CD4-positive, alpha-beta memory T cell (primary cell): ENCODE measurements at regions not wholly inside any gene's neighbourhood (a gene's known extent, or its start where the extent isn't known, plus 50 kb on each side); places are given as distances from the start of the nearest gene placed in this dataset.

Source experiments
- CTCF ChIA-PET: fragments of 350-600 bp; sonication (Branson Sonifier 250); formaldehyde crosslinking; loops from one replicate; lab custom pipeline; 2021; ENCODE audit warnings: inconsistent platforms; ENCODE audit not compliant: partially characterized antibody; lab: Charles Lee
- POLR2A ChIA-PET: fragments of 350-600 bp; sonication (Branson Sonifier 250); formaldehyde crosslinking; loops from one replicate; lab custom pipeline; 2021; ENCODE audit not compliant: partially characterized antibody; lab: Charles Lee
- DNase-seq, 5 donors: peaks; one replicate each; pipeline versions ENCODE4 v3.0.0 to v3.0.0-alpha.2; 2020 to 2022; ENCODE audit warnings: mixed read lengths in 1 of 5
- H3K27ac ChIP-seq: one replicate; pipeline ENCODE4 v1.7.0; 2013; ENCODE audit warnings: low read depth, low read length
- H3K27me3 ChIP-seq: 2 replicates; pipeline ENCODE4 v1.7.0; 2013; ENCODE audit warnings: mild to moderate bottlenecking, low read length, moderate library complexity; ENCODE audit not compliant: insufficient read depth
- H3K36me3 ChIP-seq: 2 replicates; pipeline ENCODE4 v1.7.0; 2013; ENCODE audit warnings: mild to moderate bottlenecking, low read length, moderate library complexity; ENCODE audit not compliant: insufficient read depth
- H3K4me1 ChIP-seq: 2 replicates; pipeline ENCODE4 v1.7.0; 2013; ENCODE audit warnings: mild to moderate bottlenecking, low read length, moderate library complexity; ENCODE audit not compliant: insufficient read depth
- H3K4me3 ChIP-seq, 2 donors: one replicate each; pipeline ENCODE4 v1.7.0; 2013; ENCODE audit warnings: low read length in 2 of 2, mild to moderate bottlenecking in 1 of 2
- H3K9me3 ChIP-seq, 2 donors: one replicate each; pipeline ENCODE4 v1.7.0; 2013; ENCODE audit warnings: low read length in 2 of 2, control low read depth in 1 of 2; ENCODE audit not compliant: control insufficient read depth in 1 of 2
- H3K27ac Mint-ChIP-seq, 7 donors: one replicate each; pipeline ENCODE4 v1.8.0; 2020 to 2021; ENCODE audit warnings: mixed read lengths in 7 of 7, mild to moderate bottlenecking in 6 of 7, inconsistent platforms in 3 of 7, moderate library complexity in 3 of 7
- H3K27me3 Mint-ChIP-seq, 2 donors: one replicate each; pipeline ENCODE4 v1.8.0; 2020 to 2021; ENCODE audit warnings: mixed read lengths in 2 of 2
- H3K36me3 Mint-ChIP-seq, 2 donors: one replicate each; pipeline ENCODE4 v1.8.0; 2020 to 2021; ENCODE audit warnings: mixed read lengths in 2 of 2, inconsistent platforms in 1 of 2, mild to moderate bottlenecking in 1 of 2
- H3K4me1 Mint-ChIP-seq, 4 donors: one replicate each; pipeline ENCODE4 v1.8.0; 2020 to 2021; ENCODE audit warnings: mixed read lengths in 4 of 4, mild to moderate bottlenecking in 1 of 4
- H3K4me3 Mint-ChIP-seq, 8 donors: one replicate each; pipeline ENCODE4 v1.8.0; 2020 to 2021; ENCODE audit warnings: mixed read lengths in 8 of 8, mild to moderate bottlenecking in 7 of 8, moderate library complexity in 6 of 8, inconsistent platforms in 3 of 8
- H3K9me3 Mint-ChIP-seq, 8 donors: one replicate each; pipeline ENCODE4 v1.8.0; 2020 to 2021; ENCODE audit warnings: mixed read lengths in 8 of 8, mild to moderate bottlenecking in 5 of 8, inconsistent platforms in 3 of 8, moderate library complexity in 1 of 8
- intact Hi-C: fragments of 100-400 bp; cut with micrococcal nuclease; formaldehyde crosslinking; loops from one replicate; pipeline ENCODE4 v1.15.1; 2023

- Histone ChIP-seq H3K4me1 (no peaks in the 10 kb centered on the region), H3K27me3 (no peaks in the 10 kb centered on the region), H3K4me3 (no peak overlapping the region), H3K9me3 (no peaks in the 10 kb centered on the region), H3K27ac (no peak overlapping the region), H3K36me3 (no peaks in the 10 kb centered on the region)
- Mint-ChIP-seq H3K4me3 (no peak overlapping the region), H3K27ac (no peak overlapping the region), H3K36me3 (no peaks in the 10 kb centered on the region), H3K9me3 (no peaks in the 10 kb centered on the region), H3K4me1 (no peaks in the 10 kb centered on the region), H3K27me3 (peaks cover 3% of the 10 kb centered on the region in 2 donors)
- CTCF ChIA-PET, result no interaction called here
- intact Hi-C loops, result no loop called here
- POLR2A ChIA-PET, result no interaction called here
- DNase-seq, result no peak
Measured at GRCh38 chr7:138282997-138283396, 177.1 kb upstream of the TRIM24 start.

DNA sequence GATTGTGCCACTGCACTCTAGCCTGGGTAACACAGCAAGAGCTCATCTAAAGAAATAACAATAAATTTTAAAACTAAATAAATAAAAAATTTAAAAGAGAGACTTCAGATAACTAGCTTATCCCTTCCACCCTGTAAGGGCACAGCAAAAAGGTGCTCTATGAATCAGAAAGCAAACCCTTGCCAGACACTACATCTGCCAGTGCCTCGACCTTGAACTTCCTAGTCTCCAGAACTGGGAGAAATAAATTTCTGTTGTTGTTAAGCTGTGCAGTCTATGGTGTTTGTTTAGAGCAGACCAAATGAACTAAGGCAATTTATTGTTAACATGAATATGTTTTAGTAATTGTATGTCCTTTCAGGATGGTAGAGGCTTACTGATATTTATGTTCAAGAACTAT, 174.9 kb upstream of the TRIM24 start:
- no peak overlapping the region for H3K4me3 Mint-ChIP-seq
- H3K9me3 Mint-ChIP-seq, result peaks cover 0 to 8% (median 6%) of the 10 kb centered on the region in 8 donors
- intact Hi-C loops, result no loop called here
- Histone ChIP-seq H3K9me3 (no peaks in the 10 kb centered on the region), H3K4me1 (no peaks in the 10 kb centered on the region), H3K27ac (no peak overlapping the region), H3K36me3 (no peaks in the 10 kb centered on the region), H3K27me3 (no peaks in the 10 kb centered on the region), H3K4me3 (no peak overlapping the region)
- H3K27me3 Mint-ChIP-seq, result peaks cover 2 to 3% of the 10 kb centered on the region in 2 donors
- H3K27ac Mint-ChIP-seq, result no peak overlapping the region
- H3K4me1 Mint-ChIP-seq, result no peaks in the 10 kb centered on the region
- CTCF ChIA-PET, result no interaction called here
- POLR2A ChIA-PET, result no interaction called here
- DNase-seq, result no peak
- H3K36me3 Mint-ChIP-seq, result no peaks in the 10 kb centered on the region

- ChIA-PET POLR2A (no interaction called here), CTCF (no interaction called here)
Measured at GRCh38 chr7:138286846-138287245, 173.2 kb upstream of the TRIM24 start.

DNA sequence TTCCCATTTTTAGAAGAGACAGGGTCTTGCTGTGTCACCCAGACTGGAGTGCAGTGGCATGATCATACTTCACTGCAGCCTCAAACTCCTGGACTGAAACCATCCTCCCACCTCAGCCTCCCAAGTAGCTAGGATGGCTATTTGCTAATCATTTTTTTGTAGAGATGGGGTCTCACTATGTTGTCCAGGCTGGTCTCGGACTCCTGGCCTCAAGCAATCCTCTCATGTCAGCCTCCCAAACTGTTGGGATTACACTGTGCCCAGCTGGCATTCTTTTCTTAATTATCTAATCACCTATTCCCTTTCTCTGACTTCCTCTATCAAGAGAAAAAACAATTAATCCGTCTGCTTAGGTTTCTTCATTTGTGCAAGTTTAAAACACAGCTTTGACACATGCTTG, 172.5 kb upstream of the TRIM24 start:
- intact Hi-C loops, result no loop called here
- no peaks in the 10 kb centered on the region for H3K4me1 Mint-ChIP-seq
- ChIA-PET POLR2A (no interaction called here), CTCF (interaction anchor here (1.0 kb wide), 1 partner anchor 12 kb away, joined by 3 read pairs; no protein-coding TSS in a partner anchor)
- H3K27ac Mint-ChIP-seq, result no peak overlapping the region
- H3K36me3 ChIP-seq, result no peaks in the 10 kb centered on the region
- H3K27me3 Mint-ChIP-seq, result peaks cover 0 to 2% of the 10 kb centered on the region in 2 donors
- no peaks in the 10 kb centered on the region for H3K4me1 ChIP-seq
- no peaks in the 10 kb centered on the region for H3K27me3 ChIP-seq
- no peak overlapping the region for H3K4me3 ChIP-seq
- peaks cover 0 to 1% of the 10 kb centered on the region in 2 donors for H3K36me3 Mint-ChIP-seq
- DNase-seq, result no peak
- H3K9me3 ChIP-seq, result no peaks in the 10 kb centered on the region
- H3K4me3 Mint-ChIP-seq, result no peak overlapping the region
- H3K9me3 Mint-ChIP-seq, result peaks cover 0 to 19% (median 6%) of the 10 kb centered on the region in 8 donors
- H3K27ac ChIP-seq, result no peak overlapping the region

More at GRCh38 chr7:138286846-138287245, 173.2 kb upstream of the TRIM24 start:
- H3K36me3 Mint-ChIP-seq, result peaks cover 0 to 1% of the 10 kb centered on the region in 2 donors
- Histone ChIP-seq H3K4me1 (no peaks in the 10 kb centered on the region), H3K27me3 (no peaks in the 10 kb centered on the region), H3K4me3 (no peak overlapping the region), H3K36me3 (no peaks in the 10 kb centered on the region), H3K27ac (no peak overlapping the region), H3K9me3 (no peaks in the 10 kb centered on the region)
- H3K4me1 Mint-ChIP-seq, result no peaks in the 10 kb centered on the region
- peaks cover 2 to 3% of the 10 kb centered on the region in 2 donors for H3K27me3 Mint-ChIP-seq
- H3K27ac Mint-ChIP-seq, result no peak overlapping the region
- H3K9me3 Mint-ChIP-seq, result peaks cover 0 to 19% (median 6%) of the 10 kb centered on the region in 8 donors
- DNase-seq, result no peak
- no peak overlapping the region for H3K4me3 Mint-ChIP-seq
- intact Hi-C loops, result no loop called here

DNA sequence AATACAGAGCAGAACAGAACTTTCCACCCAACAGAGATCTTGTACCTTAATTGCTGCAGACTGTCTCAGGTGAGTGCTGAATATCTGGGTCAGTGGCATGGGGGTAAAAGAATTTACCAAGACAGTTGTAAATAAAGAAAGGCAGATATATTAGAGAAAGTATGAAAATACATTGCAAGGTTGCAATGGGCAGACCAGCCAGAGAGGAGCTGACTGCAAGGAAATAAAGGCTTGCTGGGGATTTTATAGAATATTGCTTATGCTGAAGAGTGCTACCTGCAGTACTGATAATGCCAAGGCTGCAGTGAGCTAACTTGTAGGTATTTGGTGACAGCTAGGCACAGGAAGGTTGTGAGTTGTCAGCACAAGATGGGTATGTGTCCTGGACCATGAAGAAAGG, 171.0 kb upstream of the TRIM24 start:
- Histone ChIP-seq H3K4me3 (no peak overlapping the region), H3K27me3 (no peaks in the 10 kb centered on the region), H3K9me3 (no peaks in the 10 kb centered on the region), H3K27ac (no peak overlapping the region), H3K4me1 (no peaks in the 10 kb centered on the region), H3K36me3 (no peaks in the 10 kb centered on the region)
- no peaks in the 10 kb centered on the region for H3K4me1 Mint-ChIP-seq
- H3K4me3 Mint-ChIP-seq, result no peak overlapping the region
- no peaks in the 10 kb centered on the region for H3K27me3 Mint-ChIP-seq
- H3K27ac Mint-ChIP-seq, result no peak overlapping the region
- peaks cover 0 to 19% (median 6%) of the 10 kb centered on the region in 8 donors for H3K9me3 Mint-ChIP-seq
- ChIA-PET CTCF (no interaction called here), POLR2A (no interaction called here)
- DNase-seq, result no peak
- intact Hi-C loops, result no loop called here
- peaks cover 0 to 1% of the 10 kb centered on the region in 2 donors for H3K36me3 Mint-ChIP-seq

DNA sequence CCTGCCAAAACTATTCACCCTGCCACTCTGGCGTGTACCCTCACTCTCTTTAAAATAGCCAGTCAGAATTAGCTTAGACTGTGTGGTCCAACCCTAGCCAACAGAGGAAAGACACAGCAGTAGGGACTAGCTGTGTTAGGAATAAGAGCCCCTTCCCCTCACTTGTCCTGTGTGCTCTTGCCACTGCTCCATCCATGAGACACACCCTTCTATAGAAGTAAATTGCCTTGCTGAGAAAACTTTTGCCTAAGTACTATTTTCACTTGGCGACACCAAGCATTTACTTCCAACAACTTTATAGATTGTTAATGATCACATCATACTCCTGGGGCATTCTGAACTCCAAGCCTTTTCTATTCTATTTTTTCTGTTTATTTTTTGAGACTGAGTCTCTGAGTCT, 170.2 kb upstream of the TRIM24 start:
- no peak for DNase-seq
- Mint-ChIP-seq H3K27ac (no peak overlapping the region), H3K36me3 (peaks cover 0 to 1% of the 10 kb centered on the region in 2 donors), H3K4me1 (no peaks in the 10 kb centered on the region), H3K9me3 (peaks cover 0 to 19% (median 6%) of the 10 kb centered on the region in 8 donors), H3K27me3 (no peaks in the 10 kb centered on the region), H3K4me3 (no peak overlapping the region)
- Histone ChIP-seq H3K27ac (no peak overlapping the region), H3K4me3 (no peak overlapping the region), H3K36me3 (no peaks in the 10 kb centered on the region), H3K9me3 (no peaks in the 10 kb centered on the region), H3K4me1 (no peaks in the 10 kb centered on the region), H3K27me3 (no peaks in the 10 kb centered on the region)
- intact Hi-C loops, result no loop called here
- POLR2A ChIA-PET, result no interaction called here
- CTCF ChIA-PET, result no interaction called here

- peaks cover 0 to 3% (median under 1%) of the 10 kb centered on the region in 4 donors for H3K4me1 Mint-ChIP-seq
- DNase-seq, result no peak
- no peaks in the 10 kb centered on the region for H3K4me1 ChIP-seq
- peaks cover 0 to 19% (median 6%) of the 10 kb centered on the region in 8 donors for H3K9me3 Mint-ChIP-seq
- CTCF ChIA-PET, result no interaction called here
- H3K27ac ChIP-seq, result no peak overlapping the region
- H3K36me3 Mint-ChIP-seq, result peaks cover 0 to 1% of the 10 kb centered on the region in 2 donors
- POLR2A ChIA-PET, result no interaction called here
- no peak overlapping the region for H3K4me3 Mint-ChIP-seq
- no peak overlapping the region for H3K27ac Mint-ChIP-seq
- no peaks in the 10 kb centered on the region for H3K36me3 ChIP-seq
- no peaks in the 10 kb centered on the region for H3K27me3 Mint-ChIP-seq
- intact Hi-C loops, result no loop called here
- H3K4me3 ChIP-seq, result no peak overlapping the region
- no peaks in the 10 kb centered on the region for H3K27me3 ChIP-seq
- no peaks in the 10 kb centered on the region for H3K9me3 ChIP-seq
Measured at GRCh38 chr7:138292951-138293350, 167.1 kb upstream of the TRIM24 start.
